Loucy (cell line): ENCODE measurements at regions not wholly inside any gene's neighbourhood (a gene's known extent, or its start where the extent isn't known, plus 50 kb on each side); places are given as distances from the start of the nearest gene placed in this dataset.

Experiments used
- H2AFZ ChIP-seq: fragments of 200-600 bp; sonication (generic); 2 replicates; pipeline ENCODE4 v1.6.0; 2016; ENCODE audit warnings: antibody characterized with exemption, mild to moderate bottlenecking, low read length, moderate library complexity
- H3F3A ChIP-seq: fragments of 200-600 bp; 2 replicates; pipeline ENCODE4 v1.6.0; 2016; ENCODE audit warnings: antibody characterized with exemption, low read depth, mild to moderate bottlenecking
- H3K27me3 ChIP-seq: fragments of 200-600 bp; sonication (generic); 2 replicates; pipeline ENCODE4 v1.6.1; 2014; ENCODE audit warnings: low read length, mild to moderate bottlenecking; ENCODE audit not compliant: insufficient read depth, poor library complexity, severe bottlenecking
- H3K36me3 ChIP-seq: fragments of 200-600 bp; sonication (generic); 2 replicates; pipeline ENCODE4 v1.6.1; 2016; ENCODE audit warnings: low read length; ENCODE audit not compliant: insufficient read depth
- H3K4me1 ChIP-seq: fragments of 200-600 bp; sonication (generic); 2 replicates; pipeline ENCODE4 v1.5.1; 2014; ENCODE audit warnings: low read length, mild to moderate bottlenecking; ENCODE audit not compliant: insufficient read depth, poor library complexity, severe bottlenecking
- H3K4me2 ChIP-seq: fragments of 200-600 bp; sonication (generic); 2 replicates; pipeline ENCODE4 v1.6.0; 2014; ENCODE audit warnings: antibody characterized with exemption, low read length, low read depth, mild to moderate bottlenecking; ENCODE audit not compliant: poor library complexity, severe bottlenecking
- H3K4me3 ChIP-seq: fragments of 200-600 bp; sonication (generic); 2 replicates; pipeline ENCODE4 v1.5.1; 2014; ENCODE audit warnings: low read length, mild to moderate bottlenecking, mixed read lengths; ENCODE audit not compliant: poor library complexity, severe bottlenecking
- H3K79me2 ChIP-seq: fragments of 200-600 bp; sonication (generic); 2 replicates; pipeline ENCODE4 v1.6.1; 2014; ENCODE audit warnings: low read length; ENCODE audit not compliant: insufficient read depth
- H3K9ac ChIP-seq: fragments of 200-600 bp; sonication (generic); 2 replicates; pipeline ENCODE4 v1.6.0; 2014; ENCODE audit warnings: mild to moderate bottlenecking, low read depth, low read length, moderate library complexity; ENCODE audit not compliant: poor library complexity, severe bottlenecking
- H3K9me2 ChIP-seq: fragments of 200-600 bp; sonication (generic); replicated peaks from 2 replicates; pipeline ENCODE4 v1.6.1; 2016; ENCODE audit warnings: low read depth, low read length, mixed read lengths
- H3K9me3 ChIP-seq: fragments of 200-600 bp; sonication (generic); 2 replicates; pipeline ENCODE4 v1.6.1; 2014; ENCODE audit warnings: mild to moderate bottlenecking, antibody characterized with exemption, low read length, low read depth; ENCODE audit not compliant: insufficient read depth
- H4K20me1 ChIP-seq: fragments of 200-600 bp; sonication (generic); 2 replicates; pipeline ENCODE4 v1.6.0; 2014; ENCODE audit warnings: antibody characterized with exemption, low read length, mild to moderate bottlenecking; ENCODE audit not compliant: insufficient read depth, poor library complexity, severe bottlenecking
- EZH2phosphoT487 ChIP-seq: fragments of 200-600 bp; IDR thresholded peaks from 2 replicates; pipeline ENCODE4 v1.6.1; 2018; ENCODE audit warnings: antibody characterized with exemption, mild to moderate bottlenecking, moderate library complexity, borderline replicate concordance
- TF ChIP-seq, protein P1 (sequence below): fragments of 200-600 bp; sonication (generic); conservative IDR thresholded peaks from 2 replicates; pipeline ENCODE4 v1.5.1; 2014; ENCODE audit warnings: mild to moderate bottlenecking, antibody characterized with exemption, low read length

DNA sequence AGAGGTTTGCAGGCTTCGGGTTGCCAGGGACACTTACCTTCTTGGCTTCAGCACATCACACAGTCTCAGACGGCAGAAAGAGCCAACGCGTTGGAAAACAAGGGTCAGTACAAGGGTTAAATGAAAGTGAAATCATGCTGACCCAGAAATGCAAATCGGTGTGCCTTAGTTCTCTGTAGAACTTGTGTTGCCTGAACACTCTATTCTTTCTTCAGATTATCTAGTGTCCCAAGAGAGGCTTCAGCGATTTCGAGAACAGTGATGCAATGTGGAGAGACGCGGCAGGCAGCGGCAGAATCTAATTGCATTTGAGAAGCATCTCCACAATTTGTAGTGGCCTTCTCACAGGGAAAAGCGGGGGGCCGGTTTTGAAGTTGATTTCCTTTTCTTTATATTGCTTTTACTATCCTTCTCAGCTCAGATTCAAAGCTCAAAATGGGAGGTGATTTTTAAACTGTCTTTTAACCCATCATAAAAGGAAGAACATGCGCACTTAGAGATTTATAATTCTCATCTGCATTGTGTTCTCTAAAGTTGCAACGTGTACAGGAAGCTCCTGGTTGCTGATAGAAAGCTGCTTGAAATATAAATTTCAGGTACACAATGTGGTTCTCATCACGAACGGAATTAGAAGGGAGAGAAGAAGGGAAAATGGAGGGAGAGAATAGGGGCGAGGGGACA, 67.8 kb upstream of the EGLN3 start:
- Histone ChIP-seq H3K36me3 (no peaks in the 10 kb centered on the region), H3K79me2 (no peaks in the 10 kb centered on the region), H3K9me3 (no peaks in the 10 kb centered on the region), H3F3A (no peaks in the 10 kb centered on the region), H3K4me1 (no peaks in the 10 kb centered on the region), H3K9me2 (no peaks in the 10 kb centered on the region), H3K4me3 (peak overlapping the region; percentile 42), H3K27me3 (no peaks in the 10 kb centered on the region), H3K9ac (no peak overlapping the region), H3K4me2 (peak overlapping the region; percentile 51), H2AFZ (peak overlapping the region; percentile 70), H4K20me1 (no peaks in the 10 kb centered on the region)
- TF ChIP-seq, protein P1, sequence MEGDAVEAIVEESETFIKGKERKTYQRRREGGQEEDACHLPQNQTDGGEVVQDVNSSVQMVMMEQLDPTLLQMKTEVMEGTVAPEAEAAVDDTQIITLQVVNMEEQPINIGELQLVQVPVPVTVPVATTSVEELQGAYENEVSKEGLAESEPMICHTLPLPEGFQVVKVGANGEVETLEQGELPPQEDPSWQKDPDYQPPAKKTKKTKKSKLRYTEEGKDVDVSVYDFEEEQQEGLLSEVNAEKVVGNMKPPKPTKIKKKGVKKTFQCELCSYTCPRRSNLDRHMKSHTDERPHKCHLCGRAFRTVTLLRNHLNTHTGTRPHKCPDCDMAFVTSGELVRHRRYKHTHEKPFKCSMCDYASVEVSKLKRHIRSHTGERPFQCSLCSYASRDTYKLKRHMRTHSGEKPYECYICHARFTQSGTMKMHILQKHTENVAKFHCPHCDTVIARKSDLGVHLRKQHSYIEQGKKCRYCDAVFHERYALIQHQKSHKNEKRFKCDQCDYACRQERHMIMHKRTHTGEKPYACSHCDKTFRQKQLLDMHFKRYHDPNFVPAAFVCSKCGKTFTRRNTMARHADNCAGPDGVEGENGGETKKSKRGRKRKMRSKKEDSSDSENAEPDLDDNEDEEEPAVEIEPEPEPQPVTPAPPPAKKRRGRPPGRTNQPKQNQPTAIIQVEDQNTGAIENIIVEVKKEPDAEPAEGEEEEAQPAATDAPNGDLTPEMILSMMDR: no peak
- TF ChIP-seq EZH2phosphoT487: no peak

DNA sequence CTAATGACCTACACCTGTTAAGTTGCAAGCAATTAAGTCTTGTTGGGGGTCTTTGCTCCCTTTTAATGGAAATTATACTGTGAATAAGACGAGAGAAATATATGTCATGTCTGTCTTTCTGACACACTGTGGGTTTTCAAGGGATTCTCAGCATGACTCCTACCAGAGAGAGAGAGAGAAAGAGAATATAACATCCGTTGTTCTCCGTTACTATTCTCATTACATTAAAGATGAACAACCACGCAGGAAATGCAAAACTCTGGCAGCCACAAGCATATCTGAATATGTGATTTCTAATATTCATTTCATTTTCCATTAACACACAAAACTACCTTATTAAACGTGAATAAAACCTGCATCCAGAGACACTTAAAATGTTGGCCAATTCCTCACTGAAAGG, 67.3 kb upstream of the EGLN3 start:
- H3K4me1 ChIP-seq: no peaks in the 10 kb centered on the region
- peak overlapping the region; percentile 42 for H3K4me3 ChIP-seq
- peak overlapping the region; percentile 70 for H2AFZ ChIP-seq
- no peak for TF ChIP-seq EZH2phosphoT487
- TF ChIP-seq, protein P1: no peak
- no peaks in the 10 kb centered on the region for H3K9me3 ChIP-seq
- no peaks in the 10 kb centered on the region for H4K20me1 ChIP-seq
- no peaks in the 10 kb centered on the region for H3K9me2 ChIP-seq
- peak overlapping the region; percentile 51 for H3K4me2 ChIP-seq
- no peaks in the 10 kb centered on the region for H3K36me3 ChIP-seq
- H3K79me2 ChIP-seq: no peaks in the 10 kb centered on the region
- no peaks in the 10 kb centered on the region for H3K27me3 ChIP-seq
- no peak overlapping the region for H3K9ac ChIP-seq
- no peaks in the 10 kb centered on the region for H3F3A ChIP-seq

DNA sequence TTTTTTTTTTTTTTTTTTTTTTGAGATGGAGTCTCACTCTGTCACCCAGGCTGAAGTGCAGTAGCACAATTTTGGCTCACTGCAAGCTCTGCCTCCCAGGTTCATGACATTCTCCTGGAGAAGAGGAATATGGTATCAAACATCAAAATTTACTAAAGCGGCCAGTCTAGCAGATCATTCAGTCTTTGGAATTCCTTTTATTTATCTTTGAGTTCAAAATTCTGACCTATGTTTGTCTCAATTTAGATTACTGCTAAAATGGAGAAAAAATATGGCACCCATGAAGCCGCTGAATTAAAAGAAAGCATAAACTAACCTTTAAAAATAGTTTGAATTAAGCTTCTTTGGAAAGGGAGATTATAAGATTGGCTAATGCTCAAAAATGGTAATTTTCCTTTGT, 64.5 kb upstream of the EGLN3 start:
- Histone ChIP-seq H3K4me2 (no peak overlapping the region), H3K79me2 (no peaks in the 10 kb centered on the region), H4K20me1 (no peaks in the 10 kb centered on the region)

More for the DNA sequence above, 64.5 kb upstream of the EGLN3 start:
- Histone ChIP-seq H3K27me3 (no peaks in the 10 kb centered on the region), H2AFZ (no peak overlapping the region), H3K9me2 (no peaks in the 10 kb centered on the region), H3K9ac (no peak overlapping the region), H3K36me3 (no peaks in the 10 kb centered on the region), H3K9me3 (no peaks in the 10 kb centered on the region), H3F3A (no peaks in the 10 kb centered on the region), H3K4me3 (no peak overlapping the region), H3K4me1 (no peaks in the 10 kb centered on the region)
- TF ChIP-seq, protein P1: no peak
- no peak for TF ChIP-seq EZH2phosphoT487
